Immature natural killer cell (primary cell): ENCODE measurements at regions not wholly inside any gene's neighbourhood (a gene's known extent, or its start where the extent isn't known, plus 50 kb on each side); places are given as distances from the start of the nearest gene placed in this dataset.

Experiments
- DNase-seq, 3 donors: peaks; one replicate each; pipeline ENCODE4 v3.0.0; 2022; ENCODE audit warnings: mixed read lengths in 1 of 3
- H3K27ac Mint-ChIP-seq, 6 donors: one replicate each; pipeline ENCODE4 v1.8.0; 2020; ENCODE audit warnings: mixed read lengths in 6 of 6, mild to moderate bottlenecking in 5 of 6, inconsistent platforms in 4 of 6, moderate library complexity in 3 of 6
- H3K27me3 Mint-ChIP-seq, 3 donors: one replicate each; pipeline ENCODE4 v1.8.0; 2020 to 2021; ENCODE audit warnings: low read depth in 3 of 3, mild to moderate bottlenecking in 3 of 3, mixed read lengths in 3 of 3, moderate library complexity in 3 of 3, inconsistent platforms in 1 of 3
- H3K36me3 Mint-ChIP-seq, 3 donors: one replicate each; pipeline ENCODE4 v1.8.0; 2020; ENCODE audit warnings: mixed read lengths in 3 of 3, inconsistent platforms in 2 of 3, mild to moderate bottlenecking in 2 of 3
- H3K4me1 Mint-ChIP-seq, 2 donors: one replicate each; pipeline ENCODE4 v1.8.0; 2020; ENCODE audit warnings: inconsistent platforms in 2 of 2, mild to moderate bottlenecking in 2 of 2, mixed read lengths in 2 of 2, moderate library complexity in 1 of 2
- H3K4me3 Mint-ChIP-seq, 5 donors: one replicate each; pipeline ENCODE4 v1.8.0; 2020; ENCODE audit warnings: mild to moderate bottlenecking in 5 of 5, mixed read lengths in 5 of 5, inconsistent platforms in 3 of 5, moderate library complexity in 3 of 5
- H3K9me3 Mint-ChIP-seq, 6 donors: one replicate each; pipeline ENCODE4 v1.8.0; 2020; ENCODE audit warnings: mild to moderate bottlenecking in 6 of 6, mixed read lengths in 6 of 6, inconsistent platforms in 4 of 6, moderate library complexity in 3 of 6

DNA sequence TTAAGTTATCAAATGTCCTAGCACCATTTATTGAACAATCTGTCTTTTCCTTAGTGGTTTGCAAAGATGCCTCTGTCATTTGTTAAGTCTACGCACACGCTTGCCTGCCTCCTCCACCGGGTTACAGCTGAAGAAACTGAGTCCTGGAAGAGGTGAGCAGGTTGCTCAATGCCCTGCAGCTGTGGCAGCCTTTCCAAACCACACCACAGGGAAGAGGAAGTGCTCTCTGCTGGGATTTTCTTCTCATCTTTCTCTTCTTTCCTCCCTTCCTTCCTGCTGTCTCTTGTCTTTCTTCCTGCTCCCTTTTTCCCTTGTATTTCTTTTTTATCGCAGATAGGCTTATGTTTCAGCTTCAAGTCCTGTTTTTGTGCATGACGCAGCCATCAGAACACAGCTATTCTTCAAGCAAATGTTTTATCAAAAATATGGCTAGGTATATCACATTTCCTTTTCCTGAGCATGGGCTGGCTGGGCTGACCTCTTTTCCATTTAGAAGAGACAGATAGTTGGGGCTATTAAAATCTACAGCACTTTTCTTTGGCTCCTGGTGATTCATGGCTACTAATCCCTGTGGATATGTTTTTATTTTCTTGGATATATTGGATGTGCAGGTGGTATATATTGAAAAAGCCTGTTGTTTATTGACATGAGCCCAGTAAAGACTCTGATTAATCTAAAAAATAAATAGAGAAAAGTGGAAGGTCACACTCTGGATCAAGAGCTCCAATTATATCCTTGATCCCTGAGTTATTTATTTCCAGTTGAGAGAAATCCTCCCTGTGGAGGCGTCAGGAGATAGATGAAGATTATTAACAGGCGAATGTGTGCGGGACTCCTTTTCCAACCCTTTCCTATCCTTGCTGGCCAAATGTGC lies 214.6 kb downstream of the TSN start:
- Mint-ChIP-seq H3K27me3 (peaks cover 2 to 14% (median 6%) of the 10 kb centered on the region in 3 donors), H3K27ac (no peak overlapping the region), H3K36me3 (no peaks in the 10 kb centered on the region), H3K9me3 (no peaks in the 10 kb centered on the region), H3K4me1 (peaks cover 4 to 7% of the 10 kb centered on the region in 2 donors), H3K4me3 (no peak overlapping the region)
- DNase-seq: no peak

DNA sequence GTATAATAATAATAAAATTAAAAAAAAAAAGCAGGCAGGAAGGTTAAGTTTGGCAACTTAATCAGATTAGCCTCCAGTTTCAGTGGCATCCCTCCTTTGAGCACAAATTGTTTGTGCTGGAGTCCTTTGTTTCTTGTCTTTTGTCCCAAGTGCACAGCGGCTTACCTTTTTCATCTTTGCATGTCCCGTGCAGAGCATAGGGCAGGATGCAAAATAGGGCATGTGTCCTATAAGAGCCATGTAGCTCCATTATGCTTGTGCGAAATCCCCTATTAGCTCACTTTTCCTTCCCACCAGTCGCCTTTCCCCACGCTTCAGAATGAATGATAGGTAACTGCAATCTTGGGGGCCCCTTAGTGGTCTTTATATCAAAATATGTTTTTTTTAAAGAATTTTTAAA lies 216.8 kb downstream of the TSN start:
- Mint-ChIP-seq H3K9me3 (no peaks in the 10 kb centered on the region), H3K27ac (no peak overlapping the region), H3K27me3 (peaks cover 2 to 14% (median 4%) of the 10 kb centered on the region in 3 donors), H3K4me3 (no peak overlapping the region), H3K36me3 (no peaks in the 10 kb centered on the region), H3K4me1 (peaks cover 11% of the 10 kb centered on the region in 2 donors)
- no peak for DNase-seq

DNA sequence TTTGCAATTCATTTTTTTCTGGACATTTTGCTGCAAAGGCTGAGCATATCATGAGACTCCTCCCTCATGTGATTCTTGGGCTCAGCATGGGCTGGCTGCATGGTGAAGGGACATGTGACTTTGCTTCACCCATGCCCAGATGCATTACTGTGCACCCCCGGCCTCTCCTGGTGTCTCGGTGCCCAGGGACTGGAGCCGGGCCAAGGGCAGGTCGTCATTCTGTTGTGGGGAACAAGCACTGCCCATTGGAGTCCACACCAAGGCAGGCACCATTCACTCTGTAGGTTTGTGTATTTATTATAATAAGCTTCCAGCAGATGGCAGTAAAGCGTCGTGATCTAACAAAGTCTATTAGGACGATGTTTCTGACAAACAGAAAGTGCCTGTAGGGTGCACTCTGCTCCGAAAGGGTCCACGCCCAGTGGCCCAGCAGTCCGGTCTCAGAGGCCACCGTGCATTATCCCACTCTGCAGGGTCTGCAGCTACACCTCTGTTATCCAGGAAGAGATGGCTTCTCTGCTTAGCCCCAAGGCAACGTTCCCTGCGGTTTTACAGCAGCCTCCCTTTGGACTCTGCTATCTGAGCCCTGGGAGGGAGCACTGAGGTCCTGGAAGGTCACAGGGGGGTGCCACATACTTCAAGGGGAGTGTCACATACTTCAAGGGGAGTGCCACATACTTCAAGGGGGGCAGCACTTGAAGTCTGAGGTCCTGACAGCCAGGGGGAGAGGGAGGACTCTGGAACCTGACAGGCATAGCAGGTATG lies 219.6 kb downstream of the TSN start:
- DNase-seq: peak; percentile 43 to 54 (median 45)
- peaks cover 11% of the 10 kb centered on the region in 2 donors for H3K4me1 Mint-ChIP-seq
- H3K9me3 Mint-ChIP-seq: no peaks in the 10 kb centered on the region
- H3K4me3 Mint-ChIP-seq: peak overlapping the region; percentile 68 to 82 (median 73)
- peak overlapping the region in 3 of 6 donors; percentile 20 to 69 (median 33) for H3K27ac Mint-ChIP-seq
- no peaks in the 10 kb centered on the region for H3K36me3 Mint-ChIP-seq
- peaks cover 2 to 6% (median 3%) of the 10 kb centered on the region in 3 donors for H3K27me3 Mint-ChIP-seq

DNA sequence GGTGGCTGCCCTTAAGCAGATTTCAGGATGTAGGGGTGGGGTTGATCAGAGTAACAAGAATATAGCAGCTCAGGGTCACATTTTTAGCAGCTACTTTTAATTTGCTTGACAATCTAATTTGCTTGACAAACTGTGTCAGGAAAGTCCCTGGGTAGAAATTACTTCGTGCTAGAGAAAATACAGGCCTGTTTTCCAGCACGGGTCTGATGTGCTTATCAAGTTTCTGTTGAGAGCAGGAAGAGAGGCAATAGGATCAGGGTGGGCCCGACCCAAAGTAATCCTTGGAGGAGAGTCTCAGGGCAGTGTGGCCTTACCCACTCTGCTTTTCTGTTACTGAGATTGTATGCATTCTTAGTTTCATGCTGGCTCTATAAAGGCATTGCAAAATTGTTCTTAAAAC lies 221.5 kb downstream of the TSN start:
- H3K4me3 Mint-ChIP-seq: no peak overlapping the region
- no peak overlapping the region for H3K27ac Mint-ChIP-seq
- peaks cover 11% of the 10 kb centered on the region in 2 donors for H3K4me1 Mint-ChIP-seq
- H3K27me3 Mint-ChIP-seq: peaks cover 0 to 4% (median 0%) of the 10 kb centered on the region in 3 donors
- no peaks in the 10 kb centered on the region for H3K36me3 Mint-ChIP-seq
- no peak for DNase-seq
- no peaks in the 10 kb centered on the region for H3K9me3 Mint-ChIP-seq

DNA sequence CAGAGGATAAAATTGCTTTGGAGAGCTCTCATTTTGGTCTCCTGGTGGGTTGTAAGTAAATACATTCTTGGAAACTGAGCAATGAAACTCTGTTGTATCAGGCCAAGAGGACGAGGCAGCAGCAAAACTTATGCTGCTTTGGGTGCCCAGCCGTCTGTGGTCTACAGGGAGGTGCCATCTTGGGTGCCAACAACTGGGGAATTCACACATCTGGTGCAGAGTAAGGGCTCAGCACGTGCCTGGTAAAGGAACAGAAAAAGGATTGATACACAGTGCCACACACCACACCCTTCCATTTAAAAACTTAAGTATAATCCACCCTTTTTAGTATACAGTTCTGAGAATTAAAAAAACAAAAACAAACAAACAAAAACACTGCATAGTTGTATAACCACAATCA lies 221.9 kb downstream of the TSN start:
- H3K36me3 Mint-ChIP-seq: no peaks in the 10 kb centered on the region
- no peaks in the 10 kb centered on the region for H3K9me3 Mint-ChIP-seq
- no peak overlapping the region for H3K4me3 Mint-ChIP-seq

DNA sequence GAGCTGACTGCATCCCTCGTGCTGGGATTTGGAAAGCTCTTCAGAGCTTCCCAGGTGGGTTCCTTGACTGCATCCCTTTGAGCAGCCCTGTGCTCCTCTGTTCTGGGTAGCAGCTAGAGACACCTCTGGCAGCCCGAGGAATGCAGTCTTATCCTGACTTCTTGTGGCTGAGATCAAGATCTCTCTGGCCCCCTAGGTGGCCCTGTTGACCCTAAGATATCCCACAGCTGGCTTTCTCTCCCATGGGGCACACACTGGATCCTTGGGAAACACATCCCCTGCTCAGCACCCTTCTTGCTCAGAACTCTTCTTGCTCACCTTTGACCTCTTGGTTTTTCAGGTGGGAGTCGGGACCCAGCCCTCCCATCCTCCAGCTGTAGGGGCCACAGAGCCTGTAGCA lies 237.2 kb downstream of the TSN start:
- Mint-ChIP-seq H3K4me3 (no peak overlapping the region), H3K27me3 (peaks cover 0 to 10% (median 3%) of the 10 kb centered on the region in 3 donors), H3K27ac (no peak overlapping the region), H3K4me1 (no peaks in the 10 kb centered on the region), H3K9me3 (no peaks in the 10 kb centered on the region), H3K36me3 (no peaks in the 10 kb centered on the region)
- DNase-seq: no peak

More for the DNA sequence above, 221.9 kb downstream of the TSN start:
- peaks cover 0 to 4% (median 0%) of the 10 kb centered on the region in 3 donors for H3K27me3 Mint-ChIP-seq
- no peak overlapping the region for H3K27ac Mint-ChIP-seq
- DNase-seq: no peak
- peaks cover 11% of the 10 kb centered on the region in 2 donors for H3K4me1 Mint-ChIP-seq

DNA sequence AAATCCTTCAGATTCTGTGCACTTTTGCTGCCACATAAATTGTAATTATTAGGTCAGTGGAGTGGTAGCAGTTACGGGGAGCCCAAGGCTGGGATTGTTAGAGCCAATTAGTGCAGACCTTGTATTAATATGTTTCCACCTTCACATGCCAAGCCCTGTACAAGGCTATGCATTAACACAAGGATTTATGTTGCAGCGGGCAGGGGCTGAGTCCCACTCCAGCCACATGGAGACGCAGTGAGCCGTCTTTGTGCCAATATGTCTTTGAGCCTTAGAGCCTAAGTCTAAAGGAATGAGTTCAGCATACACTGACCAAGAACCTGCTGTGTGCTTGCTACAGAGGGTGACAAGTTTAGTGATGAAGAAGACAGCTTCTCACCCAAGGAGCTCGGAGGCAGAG lies 238.2 kb downstream of the TSN start:
- Mint-ChIP-seq H3K9me3 (no peaks in the 10 kb centered on the region), H3K36me3 (no peaks in the 10 kb centered on the region), H3K27me3 (peaks cover 0 to 10% (median 3%) of the 10 kb centered on the region in 3 donors), H3K27ac (no peak overlapping the region), H3K4me3 (no peak overlapping the region), H3K4me1 (no peaks in the 10 kb centered on the region)
- no peak for DNase-seq

DNA sequence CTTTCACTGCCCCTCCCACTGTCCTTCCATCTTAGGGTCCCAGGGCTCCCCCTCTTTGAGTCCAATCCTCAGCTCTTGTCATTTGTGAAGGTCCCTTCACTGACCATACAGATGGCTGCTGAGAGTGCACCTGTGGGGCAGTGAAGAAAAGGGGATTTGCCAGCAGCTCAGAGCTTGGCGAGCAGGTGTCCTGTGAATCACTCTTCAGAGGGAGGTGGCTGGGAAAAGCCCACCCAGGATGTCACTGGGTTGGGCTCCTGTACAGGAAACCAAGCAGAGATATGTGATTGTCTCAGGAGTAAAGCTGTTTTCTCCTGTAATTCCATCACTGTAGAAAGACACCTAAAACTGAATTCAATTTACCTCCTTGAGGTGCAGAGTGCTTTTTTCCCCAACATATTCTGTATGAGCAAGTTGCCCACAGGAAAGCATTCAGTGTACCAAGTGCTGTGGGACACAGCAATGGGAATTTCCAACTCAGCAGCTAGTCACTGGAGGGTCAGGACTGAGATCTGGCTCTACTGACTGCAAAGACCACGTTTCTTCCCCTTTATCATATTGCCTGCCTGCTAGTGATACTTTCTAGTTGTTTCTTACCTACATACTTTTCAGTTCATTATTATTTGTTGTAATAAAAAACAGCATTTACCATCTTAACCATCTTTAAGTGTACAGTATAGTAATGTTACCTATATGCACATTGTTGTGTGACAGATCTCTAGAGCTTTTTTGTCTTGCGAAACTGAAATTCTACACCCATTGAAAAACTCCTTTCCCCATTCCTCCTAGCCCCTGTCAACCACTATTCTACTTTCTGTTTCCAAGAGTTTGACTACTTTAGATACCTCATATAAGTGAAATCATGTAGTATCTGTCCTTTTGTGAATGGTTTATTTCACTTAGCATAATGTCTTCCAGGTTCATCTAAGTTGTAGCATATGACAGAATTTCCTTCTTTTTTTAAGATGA lies 239.1 kb downstream of the TSN start:
- Mint-ChIP-seq H3K9me3 (no peaks in the 10 kb centered on the region), H3K27me3 (peaks cover 0 to 10% (median 5%) of the 10 kb centered on the region in 3 donors), H3K36me3 (no peaks in the 10 kb centered on the region), H3K4me3 (no peak overlapping the region), H3K4me1 (no peaks in the 10 kb centered on the region), H3K27ac (no peak overlapping the region)
- DNase-seq: no peak

DNA sequence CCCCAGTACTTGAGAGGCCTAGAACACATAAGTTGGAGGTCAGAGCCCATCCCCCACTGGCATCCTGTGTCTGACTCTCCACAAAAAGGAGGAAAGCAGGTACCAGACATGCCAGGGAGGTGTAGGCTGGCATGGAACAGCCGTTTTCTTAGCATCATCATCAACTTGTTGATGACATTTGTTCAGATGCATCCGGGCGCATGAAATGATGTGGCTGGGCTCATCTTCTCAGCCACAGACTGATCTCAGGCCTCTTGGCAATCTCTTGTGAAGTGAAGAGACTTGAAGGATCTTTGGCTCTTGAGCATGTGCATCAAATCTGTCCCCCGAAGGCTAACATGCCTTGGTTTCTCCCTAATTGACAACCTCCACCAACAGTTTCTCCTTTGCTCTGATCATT lies 243.3 kb downstream of the TSN start:
- Mint-ChIP-seq H3K36me3 (no peaks in the 10 kb centered on the region), H3K27ac (no peak overlapping the region), H3K4me1 (no peaks in the 10 kb centered on the region), H3K27me3 (peaks cover 0 to 4% (median 2%) of the 10 kb centered on the region in 3 donors), H3K4me3 (no peak overlapping the region), H3K9me3 (peaks cover 0 to 6% (median 0%) of the 10 kb centered on the region in 6 donors)
- DNase-seq: no peak

DNA sequence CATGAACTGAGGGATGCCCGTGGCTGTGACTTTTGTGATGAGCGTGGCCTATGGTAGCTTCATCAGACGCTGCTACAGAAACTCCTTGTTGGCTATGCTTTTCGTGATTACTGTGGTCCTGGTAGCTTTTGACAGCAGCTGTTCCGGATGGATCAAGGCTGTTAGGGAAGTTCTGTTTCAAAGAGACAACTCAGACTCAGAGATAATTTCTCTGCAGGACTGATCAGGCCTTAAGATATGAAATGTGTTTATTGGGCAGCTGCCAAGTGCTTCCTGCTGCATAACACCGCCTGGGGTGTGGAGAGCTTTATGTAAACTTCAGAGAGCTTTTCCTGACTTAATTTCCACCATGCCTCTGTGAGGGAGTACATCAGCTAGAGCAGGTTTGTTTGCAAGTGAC lies 243.8 kb downstream of the TSN start:
- Mint-ChIP-seq H3K9me3 (peaks cover 0 to 6% (median 0%) of the 10 kb centered on the region in 6 donors), H3K4me3 (no peak overlapping the region), H3K4me1 (no peaks in the 10 kb centered on the region), H3K27ac (no peak overlapping the region), H3K36me3 (no peaks in the 10 kb centered on the region), H3K27me3 (peaks cover 0 to 4% (median 2%) of the 10 kb centered on the region in 3 donors)
- DNase-seq: no peak

DNA sequence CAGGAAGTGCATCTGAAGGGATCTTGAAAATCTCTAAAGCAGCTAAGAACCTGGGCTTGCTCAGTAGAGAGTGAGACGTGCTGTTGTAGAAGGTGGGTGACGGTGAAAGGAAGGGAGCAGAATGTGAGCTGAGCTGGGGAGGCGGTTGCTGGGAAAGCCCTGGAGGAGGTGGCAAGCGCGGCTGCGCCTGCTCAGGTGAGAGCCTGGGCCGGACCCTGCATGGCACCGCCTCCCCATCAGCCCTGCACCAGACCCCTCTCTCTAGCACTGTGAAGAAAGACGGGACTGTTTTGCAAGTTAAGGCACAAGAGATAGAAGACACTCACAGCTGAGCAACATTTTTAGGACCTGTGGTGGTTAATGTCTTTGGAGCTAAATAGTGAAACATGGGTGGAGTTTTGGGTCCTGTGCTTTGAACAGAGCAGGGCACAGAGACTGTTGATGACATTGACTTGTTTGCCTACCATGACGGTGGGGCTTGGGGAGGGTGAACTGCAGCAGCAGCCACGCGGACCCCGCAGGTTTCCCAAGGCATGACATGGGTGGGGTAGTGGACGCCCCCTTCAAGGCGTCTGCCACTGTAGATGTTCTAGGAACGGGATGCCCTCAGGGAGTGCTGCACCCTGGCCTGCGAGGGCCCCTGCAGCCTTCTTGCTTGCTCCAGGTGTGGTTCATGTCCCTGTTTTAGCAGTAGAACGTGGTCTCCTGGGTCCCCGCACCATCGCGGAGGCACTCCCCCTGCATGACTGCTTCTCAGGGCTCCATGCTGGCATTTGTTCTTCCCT lies 245.3 kb downstream of the TSN start:
- H3K4me1 Mint-ChIP-seq: no peaks in the 10 kb centered on the region
- H3K36me3 Mint-ChIP-seq: no peaks in the 10 kb centered on the region

DNA sequence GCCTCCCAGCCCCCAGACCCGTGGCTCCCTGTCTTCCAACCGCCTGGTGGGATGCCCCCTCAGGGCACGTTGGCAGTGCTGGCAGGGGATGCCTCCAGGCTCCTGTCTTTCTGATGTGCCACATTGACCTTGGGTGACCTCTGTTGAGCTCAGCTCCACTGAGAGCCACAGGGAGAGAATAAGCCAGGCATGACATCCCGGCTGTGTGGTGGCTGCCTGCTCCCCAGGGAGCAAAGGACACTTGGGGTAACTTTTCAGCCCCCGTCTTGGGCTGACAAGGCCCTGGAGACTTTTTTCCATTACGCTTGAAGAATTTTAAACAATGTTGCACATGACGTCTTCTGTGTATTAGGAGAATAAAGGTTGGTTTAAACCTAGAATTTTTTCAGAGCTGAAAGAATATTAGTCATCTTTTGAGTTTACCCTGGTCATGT lies 246.0 kb downstream of the TSN start:
- H3K27ac Mint-ChIP-seq: no peak overlapping the region
- H3K27me3 Mint-ChIP-seq: peaks cover 0 to 2% (median 0%) of the 10 kb centered on the region in 3 donors
- no peaks in the 10 kb centered on the region for H3K36me3 Mint-ChIP-seq
- DNase-seq: no peak
- no peaks in the 10 kb centered on the region for H3K4me1 Mint-ChIP-seq
- H3K9me3 Mint-ChIP-seq: peaks cover 0 to 6% (median 0%) of the 10 kb centered on the region in 6 donors
- H3K4me3 Mint-ChIP-seq: no peak overlapping the region

More for the DNA sequence above, 245.3 kb downstream of the TSN start:
- DNase-seq: no peak
- Mint-ChIP-seq H3K27me3 (peaks cover 0 to 2% (median under 1%) of the 10 kb centered on the region in 3 donors), H3K9me3 (peaks cover 0 to 6% (median 0%) of the 10 kb centered on the region in 6 donors), H3K27ac (no peak overlapping the region), H3K4me3 (no peak overlapping the region)
